ENCODE measurements at regions not wholly inside any gene's neighbourhood (a gene's known extent, or its start where the extent isn't known, plus 50 kb on each side); places are given as distances from the start of the nearest gene placed in this dataset.

- Mint-ChIP-seq H3K27ac (no peak overlapping the region), H3K4me3 (no peak overlapping the region), H3K4me1 (no peaks in the 10 kb centered on the region), H3K36me3 (no peaks in the 10 kb centered on the region), H3K27me3 (ENCODE audit: low read depth in 3 of 3) (peaks cover 2 to 5% (median 4%) of the 10 kb centered on the region in 3 donors), H3K9me3 (no peaks in the 10 kb centered on the region)
- DNase-seq: no peak
Measured at GRCh38 chr4:78682070-78682469, 94.1 kb upstream of the BMP2K start.

- H3K27ac Mint-ChIP-seq: no peak overlapping the region
- no peaks in the 10 kb centered on the region for H3K9me3 Mint-ChIP-seq
- H3K27me3 Mint-ChIP-seq (ENCODE audit: low read depth in 3 of 3): peaks cover 2 to 5% (median 4%) of the 10 kb centered on the region in 3 donors
- H3K36me3 Mint-ChIP-seq: no peaks in the 10 kb centered on the region
- H3K4me3 Mint-ChIP-seq: no peak overlapping the region
- H3K4me1 Mint-ChIP-seq: no peaks in the 10 kb centered on the region
- no peak for DNase-seq
Measured at GRCh38 chr4:78683352-78683751, 92.8 kb upstream of the BMP2K start.

- no peak overlapping the region for H3K27ac Mint-ChIP-seq
- H3K36me3 Mint-ChIP-seq: no peaks in the 10 kb centered on the region
- no peaks in the 10 kb centered on the region for H3K9me3 Mint-ChIP-seq
- peaks cover 2 to 8% (median 4%) of the 10 kb centered on the region in 3 donors for H3K27me3 Mint-ChIP-seq (ENCODE audit: low read depth in 3 of 3)
- H3K4me3 Mint-ChIP-seq: no peak overlapping the region
- no peaks in the 10 kb centered on the region for H3K4me1 Mint-ChIP-seq
- DNase-seq: no peak
Measured at GRCh38 chr4:78684325-78685079, 91.6 kb upstream of the BMP2K start.

GRCh38 chr4:78687818-78688217, 88.3 kb upstream of the BMP2K start:
- Mint-ChIP-seq H3K9me3 (peaks cover 0 to 3% (median 0%) of the 10 kb centered on the region in 6 donors), H3K27ac (no peak overlapping the region), H3K4me1 (no peaks in the 10 kb centered on the region), H3K4me3 (no peak overlapping the region), H3K36me3 (no peaks in the 10 kb centered on the region), H3K27me3 (ENCODE audit: low read depth in 3 of 3) (peaks cover 0 to 6% (median 0%) of the 10 kb centered on the region in 3 donors)
- DNase-seq: no peak

- Mint-ChIP-seq H3K4me1 (no peaks in the 10 kb centered on the region), H3K9me3 (peaks cover 0 to 3% (median 0%) of the 10 kb centered on the region in 6 donors), H3K4me3 (no peak overlapping the region), H3K27ac (no peak overlapping the region), H3K27me3 (ENCODE audit: low read depth in 3 of 3) (peaks cover 0 to 6% (median 0%) of the 10 kb centered on the region in 3 donors), H3K36me3 (no peaks in the 10 kb centered on the region)
- no peak for DNase-seq
Measured at GRCh38 chr4:78688366-78688765, 87.8 kb upstream of the BMP2K start.

GRCh38 chr4:78689261-78689660, 86.9 kb upstream of the BMP2K start:
- H3K4me3 Mint-ChIP-seq: no peak overlapping the region

GRCh38 chr4:78689700-78690323, 86.3 kb upstream of the BMP2K start:
- Mint-ChIP-seq H3K36me3 (no peaks in the 10 kb centered on the region), H3K4me3 (no peak overlapping the region), H3K27me3 (ENCODE audit: low read depth in 3 of 3) (peaks cover 0 to 8% (median 0%) of the 10 kb centered on the region in 3 donors), H3K4me1 (no peaks in the 10 kb centered on the region), H3K9me3 (peaks cover 0 to 3% (median 0%) of the 10 kb centered on the region in 6 donors), H3K27ac (no peak overlapping the region)
- DNase-seq: no peak

More at GRCh38 chr4:78689261-78689660, 86.9 kb upstream of the BMP2K start:
- H3K4me1 Mint-ChIP-seq: no peaks in the 10 kb centered on the region
- H3K27ac Mint-ChIP-seq: no peak overlapping the region
- H3K27me3 Mint-ChIP-seq (ENCODE audit: low read depth in 3 of 3): peaks cover 0 to 8% (median 0%) of the 10 kb centered on the region in 3 donors
- peaks cover 0 to 3% (median 0%) of the 10 kb centered on the region in 6 donors for H3K9me3 Mint-ChIP-seq
- H3K36me3 Mint-ChIP-seq: no peaks in the 10 kb centered on the region
- DNase-seq: no peak

GRCh38 chr4:78691334-78691754, 84.8 kb upstream of the BMP2K start:
- Mint-ChIP-seq H3K27ac (no peak overlapping the region), H3K4me1 (no peaks in the 10 kb centered on the region), H3K9me3 (peaks cover 0 to 3% (median 0%) of the 10 kb centered on the region in 6 donors), H3K27me3 (ENCODE audit: low read depth in 3 of 3) (peaks cover 0 to 6% (median 0%) of the 10 kb centered on the region in 3 donors), H3K4me3 (no peak overlapping the region), H3K36me3 (no peaks in the 10 kb centered on the region)
- DNase-seq: no peak

- no peak overlapping the region for H3K27ac Mint-ChIP-seq
- no peak for DNase-seq
- no peak overlapping the region for H3K4me3 Mint-ChIP-seq
- peaks cover 0 to 6% (median 0%) of the 10 kb centered on the region in 3 donors for H3K27me3 Mint-ChIP-seq (ENCODE audit: low read depth in 3 of 3)
- H3K4me1 Mint-ChIP-seq: no peaks in the 10 kb centered on the region
- H3K36me3 Mint-ChIP-seq: no peaks in the 10 kb centered on the region
- H3K9me3 Mint-ChIP-seq: peaks cover 0 to 3% (median 0%) of the 10 kb centered on the region in 6 donors
Measured at GRCh38 chr4:78691971-78692821, 84.0 kb upstream of the BMP2K start.

- Mint-ChIP-seq H3K4me1 (no peaks in the 10 kb centered on the region), H3K27ac (no peak overlapping the region), H3K36me3 (no peaks in the 10 kb centered on the region), H3K27me3 (ENCODE audit: low read depth in 3 of 3) (peaks cover 0 to 6% (median 0%) of the 10 kb centered on the region in 3 donors), H3K9me3 (peaks cover 0 to 3% (median 0%) of the 10 kb centered on the region in 6 donors), H3K4me3 (no peak overlapping the region)
- DNase-seq: no peak
Measured at GRCh38 chr4:78692822-78693170, 83.4 kb upstream of the BMP2K start.

- DNase-seq: no peak
- Mint-ChIP-seq H3K4me1 (no peaks in the 10 kb centered on the region), H3K27me3 (ENCODE audit: low read depth in 3 of 3) (peaks cover 0 to 3% (median 0%) of the 10 kb centered on the region in 3 donors), H3K9me3 (peaks cover 0 to 3% (median 0%) of the 10 kb centered on the region in 6 donors), H3K4me3 (no peak overlapping the region), H3K27ac (no peak overlapping the region), H3K36me3 (no peaks in the 10 kb centered on the region)
Measured at GRCh38 chr4:78693777-78694456, 82.2 kb upstream of the BMP2K start.

GRCh38 chr4:78694457-78694787, 81.7 kb upstream of the BMP2K start:
- H3K27ac Mint-ChIP-seq: no peak overlapping the region
- no peak for DNase-seq
- H3K4me3 Mint-ChIP-seq: no peak overlapping the region
- peaks cover 0 to 3% (median 0%) of the 10 kb centered on the region in 3 donors for H3K27me3 Mint-ChIP-seq (ENCODE audit: low read depth in 3 of 3)
- peaks cover 0 to 3% (median 0%) of the 10 kb centered on the region in 6 donors for H3K9me3 Mint-ChIP-seq
- no peaks in the 10 kb centered on the region for H3K4me1 Mint-ChIP-seq
- H3K36me3 Mint-ChIP-seq: no peaks in the 10 kb centered on the region

- no peaks in the 10 kb centered on the region for H3K4me1 Mint-ChIP-seq
- peaks cover 0 to 3% (median 0%) of the 10 kb centered on the region in 6 donors for H3K9me3 Mint-ChIP-seq
- no peaks in the 10 kb centered on the region for H3K36me3 Mint-ChIP-seq
- no peak for DNase-seq
- no peak overlapping the region for H3K4me3 Mint-ChIP-seq
- H3K27ac Mint-ChIP-seq: no peak overlapping the region
- H3K27me3 Mint-ChIP-seq (ENCODE audit: low read depth in 3 of 3): peaks cover 0 to 3% (median 0%) of the 10 kb centered on the region in 3 donors
Measured at GRCh38 chr4:78695910-78696309, 80.2 kb upstream of the BMP2K start.

Data from immature natural killer cell (primary cell).